Neural progenitor cell (in vitro differentiated cells): ENCODE measurements at regions not wholly inside any gene's neighbourhood (a gene's known extent, or its start where the extent isn't known, plus 50 kb on each side); places are given as distances from the start of the nearest gene placed in this dataset.

Source experiments
- DNase-seq: peaks from one replicate; pipeline ENCODE4 v3.0.0-alpha.2; 2016; ENCODE audit warnings: low spot score
- H2AFZ ChIP-seq: fragments of 200-600 bp; sonication (generic); replicated peaks from 2 replicates; pipeline ENCODE4 v1.6.1; 2016; ENCODE audit warnings: antibody characterized with exemption
- H3F3A ChIP-seq: fragments of 200-600 bp; sonication (generic); 2 replicates; pipeline ENCODE4 v1.6.1; 2016; ENCODE audit warnings: antibody characterized with exemption, low read depth
- H3K27ac ChIP-seq: fragments of 200-600 bp; sonication (generic); 2 replicates; pipeline ENCODE4 v1.5.1; 2016; ENCODE audit warnings: mild to moderate bottlenecking
- H3K27me3 ChIP-seq: fragments of 200-600 bp; sonication (generic); 2 replicates; pipeline ENCODE4 v1.6.1; 2016; ENCODE audit warnings: mild to moderate bottlenecking, moderate library complexity
- H3K36me3 ChIP-seq: fragments of 200-600 bp; sonication (generic); 2 replicates; pipeline ENCODE4 v1.5.1; 2016
- H3K4me1 ChIP-seq: fragments of 200-600 bp; sonication (generic); 2 replicates; pipeline ENCODE4 v1.6.1; 2016; ENCODE audit warnings: mixed run types
- H3K4me2 ChIP-seq: fragments of 200-600 bp; sonication (generic); 2 replicates; pipeline ENCODE4 v1.6.1; 2016
- H3K4me3 ChIP-seq: fragments of 200-600 bp; sonication (generic); 2 replicates; pipeline ENCODE4 v1.5.1; 2016
- H3K79me2 ChIP-seq: fragments of 200-600 bp; sonication (generic); 2 replicates; pipeline ENCODE4 v1.6.1; 2016; ENCODE audit warnings: low read depth
- H3K9ac ChIP-seq: fragments of 200-600 bp; sonication (generic); 2 replicates; pipeline ENCODE4 v1.6.1; 2016
- H3K9me3 ChIP-seq: fragments of 200-600 bp; sonication (generic); 2 replicates; pipeline ENCODE4 v1.5.1; 2016; ENCODE audit warnings: low read depth
- H4K20me1 ChIP-seq: fragments of 200-600 bp; sonication (generic); 2 replicates; pipeline ENCODE4 v1.6.1; 2016; ENCODE audit warnings: low read depth
- H3K27ac Mint-ChIP-seq: 3 replicates; pipeline ENCODE4 v1.8.0; 2021; ENCODE audit warnings: mixed read lengths
- H3K27me3 Mint-ChIP-seq: 2 replicates; pipeline ENCODE4 v1.8.0; 2022; ENCODE audit warnings: low read depth, mild to moderate bottlenecking, inconsistent platforms, moderate library complexity, mixed read lengths; ENCODE audit not compliant: insufficient read depth
- H3K36me3 Mint-ChIP-seq: 3 replicates; pipeline ENCODE4 v1.8.0; 2021; ENCODE audit warnings: mixed read lengths
- H3K4me1 Mint-ChIP-seq: 3 replicates; pipeline ENCODE4 v1.8.0; 2021; ENCODE audit warnings: mixed read lengths
- H3K4me3 Mint-ChIP-seq: 3 replicates; pipeline ENCODE4 v1.8.0; 2021; ENCODE audit warnings: mild to moderate bottlenecking, moderate library complexity, mixed read lengths
- H3K9me3 Mint-ChIP-seq: 3 replicates; pipeline ENCODE4 v1.8.0; 2020; ENCODE audit warnings: mixed read lengths
- CTCF ChIP-seq: fragments of 200-600 bp; sonication (generic); IDR thresholded peaks from 2 replicates; pipeline ENCODE4 v1.5.1; 2017; ENCODE audit warnings: antibody characterized with exemption, mild to moderate bottlenecking
- EZH2 ChIP-seq: fragments of 200-600 bp; sonication (generic); IDR thresholded peaks from 2 replicates; pipeline ENCODE4 v1.6.1; 2017; ENCODE audit warnings: antibody characterized with exemption, mild to moderate bottlenecking, moderate library complexity
- EZH2phosphoT487 ChIP-seq: fragments of 200-600 bp; sonication (generic); IDR thresholded peaks from 2 replicates; pipeline ENCODE4 v1.6.1; 2017; ENCODE audit warnings: antibody characterized with exemption

DNA sequence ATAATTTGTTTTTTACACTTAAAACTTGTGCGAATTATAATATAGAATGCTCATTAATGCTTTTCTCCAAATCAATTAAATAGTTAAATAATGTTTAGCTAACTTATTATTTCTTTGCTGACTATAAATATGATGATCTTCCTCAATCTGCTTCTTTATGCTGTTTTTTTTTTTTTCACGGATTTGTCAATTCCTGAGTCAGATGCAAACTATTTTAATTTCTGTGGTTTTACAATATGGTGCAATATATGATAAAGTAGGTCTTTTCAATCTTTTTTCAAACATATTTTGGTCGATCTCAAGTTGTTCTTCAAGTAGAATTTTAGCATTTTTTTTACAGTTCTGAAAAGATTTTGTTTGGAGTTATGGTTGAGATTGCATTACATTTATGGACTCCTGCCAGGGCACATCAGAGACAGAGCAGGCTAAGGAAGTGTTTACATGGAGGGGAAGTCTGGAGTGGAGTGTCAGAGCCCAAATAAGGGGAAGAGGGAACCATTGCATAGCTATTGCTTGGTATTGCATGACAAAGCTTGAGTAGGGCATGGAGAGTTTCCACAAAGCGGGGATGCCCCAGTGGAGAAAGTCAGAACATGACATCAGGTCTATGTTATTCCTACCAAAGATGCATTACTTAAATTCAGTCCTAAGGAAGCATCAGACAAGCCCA, 204.4 kb downstream of the OTUD1 start:
- H2AFZ ChIP-seq: no peak overlapping the region
- H3K4me3 Mint-ChIP-seq: no peak overlapping the region
- H3K27ac ChIP-seq: no peak overlapping the region
- no peaks in the 10 kb centered on the region for H3F3A ChIP-seq
- H3K4me1 Mint-ChIP-seq: no peaks in the 10 kb centered on the region
- no peaks in the 10 kb centered on the region for H3K27me3 ChIP-seq
- H3K36me3 ChIP-seq: no peaks in the 10 kb centered on the region
- DNase-seq: no peak
- no peaks in the 10 kb centered on the region for H3K9me3 Mint-ChIP-seq
- H4K20me1 ChIP-seq: no peaks in the 10 kb centered on the region
- no peaks in the 10 kb centered on the region for H3K36me3 Mint-ChIP-seq
- no peak overlapping the region for H3K4me3 ChIP-seq
- H3K9ac ChIP-seq: no peak overlapping the region
- H3K4me1 ChIP-seq: no peaks in the 10 kb centered on the region
- H3K27me3 Mint-ChIP-seq: peaks cover 2% of the 10 kb centered on the region
- H3K79me2 ChIP-seq: no peaks in the 10 kb centered on the region
- H3K4me2 ChIP-seq: no peak overlapping the region
- no peaks in the 10 kb centered on the region for H3K9me3 ChIP-seq
- no peak overlapping the region for H3K27ac Mint-ChIP-seq
- no peak for TF ChIP-seq EZH2phosphoT487
- TF ChIP-seq CTCF: no peak
- no peak for TF ChIP-seq EZH2

- H2AFZ ChIP-seq: no peak overlapping the region
- Mint-ChIP-seq H3K27me3 (no peaks in the 10 kb centered on the region), H3K4me3 (no peak overlapping the region), H3K27ac (no peak overlapping the region), H3K9me3 (no peaks in the 10 kb centered on the region), H3K36me3 (no peaks in the 10 kb centered on the region), H3K4me1 (no peaks in the 10 kb centered on the region)
- no peaks in the 10 kb centered on the region for H3K9me3 ChIP-seq
- H3K36me3 ChIP-seq: no peaks in the 10 kb centered on the region
- no peak overlapping the region for H3K9ac ChIP-seq
- no peaks in the 10 kb centered on the region for H3K27me3 ChIP-seq
- no peak overlapping the region for H3K27ac ChIP-seq
- H3K4me3 ChIP-seq: no peak overlapping the region
- H3K79me2 ChIP-seq: no peaks in the 10 kb centered on the region
- no peak overlapping the region for H3K4me2 ChIP-seq
- no peaks in the 10 kb centered on the region for H3F3A ChIP-seq
- TF ChIP-seq EZH2phosphoT487 (no peak), EZH2 (no peak), CTCF (no peak)
- no peaks in the 10 kb centered on the region for H3K4me1 ChIP-seq
- H4K20me1 ChIP-seq: no peaks in the 10 kb centered on the region
- DNase-seq: no peak
Measured at GRCh38 chr10:23648618-23649017, 209.7 kb downstream of the OTUD1 start.

- Mint-ChIP-seq H3K9me3 (no peaks in the 10 kb centered on the region), H3K4me1 (peaks cover 15% of the 10 kb centered on the region), H3K27me3 (peaks cover 7% of the 10 kb centered on the region), H3K27ac (no peak overlapping the region), H3K36me3 (no peaks in the 10 kb centered on the region), H3K4me3 (no peak overlapping the region)
- no peaks in the 10 kb centered on the region for H3K36me3 ChIP-seq
- no peaks in the 10 kb centered on the region for H3K27me3 ChIP-seq
- H3K4me3 ChIP-seq: no peak overlapping the region
- no peaks in the 10 kb centered on the region for H3K9me3 ChIP-seq
- no peak overlapping the region for H3K9ac ChIP-seq
- no peaks in the 10 kb centered on the region for H3K4me1 ChIP-seq
- TF ChIP-seq CTCF (peak; percentile 66), EZH2phosphoT487 (no peak)
- H3K27ac ChIP-seq: no peak overlapping the region
- no peaks in the 10 kb centered on the region for H3K79me2 ChIP-seq
- H4K20me1 ChIP-seq: no peaks in the 10 kb centered on the region
- H3K4me2 ChIP-seq: no peak overlapping the region
- peak; percentile 41 for DNase-seq
- no peak overlapping the region for H2AFZ ChIP-seq
- no peaks in the 10 kb centered on the region for H3F3A ChIP-seq
Measured at GRCh38 chr10:23656735-23657134, 217.9 kb downstream of the OTUD1 start.
